ENCODE measurements at regions not wholly inside any gene's neighbourhood (a gene's known extent, or its start where the extent isn't known, plus 50 kb on each side); places are given as distances from the start of the nearest gene placed in this dataset.

DNA sequence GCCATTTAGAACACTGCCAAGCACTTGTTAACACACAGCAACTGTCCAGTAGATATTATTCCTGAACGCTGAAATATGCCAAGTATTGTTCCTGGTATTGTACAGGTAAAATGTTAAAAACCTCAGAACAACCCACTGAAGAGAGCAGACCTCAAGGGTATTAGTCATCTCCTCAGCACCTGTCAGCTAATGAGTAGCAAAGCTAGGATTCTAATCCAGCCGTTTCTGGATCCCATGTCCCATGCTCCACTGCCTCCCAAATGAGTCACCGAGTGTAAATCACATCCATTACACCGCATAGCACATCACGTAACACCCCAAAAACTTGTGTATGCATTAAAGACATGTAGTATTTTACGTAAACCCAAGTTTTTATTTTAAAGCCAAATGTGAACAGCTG lies 705.4 kb upstream of the TENM4 start (continued):
- TF ChIP-seq, protein P1, sequence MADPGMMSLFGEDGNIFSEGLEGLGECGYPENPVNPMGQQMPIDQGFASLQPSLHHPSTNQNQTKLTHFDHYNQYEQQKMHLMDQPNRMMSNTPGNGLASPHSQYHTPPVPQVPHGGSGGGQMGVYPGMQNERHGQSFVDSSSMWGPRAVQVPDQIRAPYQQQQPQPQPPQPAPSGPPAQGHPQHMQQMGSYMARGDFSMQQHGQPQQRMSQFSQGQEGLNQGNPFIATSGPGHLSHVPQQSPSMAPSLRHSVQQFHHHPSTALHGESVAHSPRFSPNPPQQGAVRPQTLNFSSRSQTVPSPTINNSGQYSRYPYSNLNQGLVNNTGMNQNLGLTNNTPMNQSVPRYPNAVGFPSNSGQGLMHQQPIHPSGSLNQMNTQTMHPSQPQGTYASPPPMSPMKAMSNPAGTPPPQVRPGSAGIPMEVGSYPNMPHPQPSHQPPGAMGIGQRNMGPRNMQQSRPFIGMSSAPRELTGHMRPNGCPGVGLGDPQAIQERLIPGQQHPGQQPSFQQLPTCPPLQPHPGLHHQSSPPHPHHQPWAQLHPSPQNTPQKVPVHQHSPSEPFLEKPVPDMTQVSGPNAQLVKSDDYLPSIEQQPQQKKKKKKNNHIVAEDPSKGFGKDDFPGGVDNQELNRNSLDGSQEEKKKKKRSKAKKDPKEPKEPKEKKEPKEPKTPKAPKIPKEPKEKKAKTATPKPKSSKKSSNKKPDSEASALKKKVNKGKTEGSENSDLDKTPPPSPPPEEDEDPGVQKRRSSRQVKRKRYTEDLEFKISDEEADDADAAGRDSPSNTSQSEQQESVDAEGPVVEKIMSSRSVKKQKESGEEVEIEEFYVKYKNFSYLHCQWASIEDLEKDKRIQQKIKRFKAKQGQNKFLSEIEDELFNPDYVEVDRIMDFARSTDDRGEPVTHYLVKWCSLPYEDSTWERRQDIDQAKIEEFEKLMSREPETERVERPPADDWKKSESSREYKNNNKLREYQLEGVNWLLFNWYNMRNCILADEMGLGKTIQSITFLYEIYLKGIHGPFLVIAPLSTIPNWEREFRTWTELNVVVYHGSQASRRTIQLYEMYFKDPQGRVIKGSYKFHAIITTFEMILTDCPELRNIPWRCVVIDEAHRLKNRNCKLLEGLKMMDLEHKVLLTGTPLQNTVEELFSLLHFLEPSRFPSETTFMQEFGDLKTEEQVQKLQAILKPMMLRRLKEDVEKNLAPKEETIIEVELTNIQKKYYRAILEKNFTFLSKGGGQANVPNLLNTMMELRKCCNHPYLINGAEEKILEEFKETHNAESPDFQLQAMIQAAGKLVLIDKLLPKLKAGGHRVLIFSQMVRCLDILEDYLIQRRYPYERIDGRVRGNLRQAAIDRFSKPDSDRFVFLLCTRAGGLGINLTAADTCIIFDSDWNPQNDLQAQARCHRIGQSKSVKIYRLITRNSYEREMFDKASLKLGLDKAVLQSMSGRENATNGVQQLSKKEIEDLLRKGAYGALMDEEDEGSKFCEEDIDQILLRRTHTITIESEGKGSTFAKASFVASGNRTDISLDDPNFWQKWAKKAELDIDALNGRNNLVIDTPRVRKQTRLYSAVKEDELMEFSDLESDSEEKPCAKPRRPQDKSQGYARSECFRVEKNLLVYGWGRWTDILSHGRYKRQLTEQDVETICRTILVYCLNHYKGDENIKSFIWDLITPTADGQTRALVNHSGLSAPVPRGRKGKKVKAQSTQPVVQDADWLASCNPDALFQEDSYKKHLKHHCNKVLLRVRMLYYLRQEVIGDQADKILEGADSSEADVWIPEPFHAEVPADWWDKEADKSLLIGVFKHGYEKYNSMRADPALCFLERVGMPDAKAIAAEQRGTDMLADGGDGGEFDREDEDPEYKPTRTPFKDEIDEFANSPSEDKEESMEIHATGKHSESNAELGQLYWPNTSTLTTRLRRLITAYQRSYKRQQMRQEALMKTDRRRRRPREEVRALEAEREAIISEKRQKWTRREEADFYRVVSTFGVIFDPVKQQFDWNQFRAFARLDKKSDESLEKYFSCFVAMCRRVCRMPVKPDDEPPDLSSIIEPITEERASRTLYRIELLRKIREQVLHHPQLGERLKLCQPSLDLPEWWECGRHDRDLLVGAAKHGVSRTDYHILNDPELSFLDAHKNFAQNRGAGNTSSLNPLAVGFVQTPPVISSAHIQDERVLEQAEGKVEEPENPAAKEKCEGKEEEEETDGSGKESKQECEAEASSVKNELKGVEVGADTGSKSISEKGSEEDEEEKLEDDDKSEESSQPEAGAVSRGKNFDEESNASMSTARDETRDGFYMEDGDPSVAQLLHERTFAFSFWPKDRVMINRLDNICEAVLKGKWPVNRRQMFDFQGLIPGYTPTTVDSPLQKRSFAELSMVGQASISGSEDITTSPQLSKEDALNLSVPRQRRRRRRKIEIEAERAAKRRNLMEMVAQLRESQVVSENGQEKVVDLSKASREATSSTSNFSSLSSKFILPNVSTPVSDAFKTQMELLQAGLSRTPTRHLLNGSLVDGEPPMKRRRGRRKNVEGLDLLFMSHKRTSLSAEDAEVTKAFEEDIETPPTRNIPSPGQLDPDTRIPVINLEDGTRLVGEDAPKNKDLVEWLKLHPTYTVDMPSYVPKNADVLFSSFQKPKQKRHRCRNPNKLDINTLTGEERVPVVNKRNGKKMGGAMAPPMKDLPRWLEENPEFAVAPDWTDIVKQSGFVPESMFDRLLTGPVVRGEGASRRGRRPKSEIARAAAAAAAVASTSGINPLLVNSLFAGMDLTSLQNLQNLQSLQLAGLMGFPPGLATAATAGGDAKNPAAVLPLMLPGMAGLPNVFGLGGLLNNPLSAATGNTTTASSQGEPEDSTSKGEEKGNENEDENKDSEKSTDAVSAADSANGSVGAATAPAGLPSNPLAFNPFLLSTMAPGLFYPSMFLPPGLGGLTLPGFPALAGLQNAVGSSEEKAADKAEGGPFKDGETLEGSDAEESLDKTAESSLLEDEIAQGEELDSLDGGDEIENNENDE (IDR thresholded peaks at IDR 0.05; ENCODE audit: insufficient replicate concordance, low read length), result no peak

Data from H1 (cell line).